GM12875 (cell line): ENCODE measurements at regions not wholly inside any gene's neighbourhood (a gene's known extent, or its start where the extent isn't known, plus 50 kb on each side); places are given as distances from the start of the nearest gene placed in this dataset.
"Not testable (repeated sequence)": the region's sequence is repeated elsewhere in the genome, so short reads cannot be mapped to it uniquely, and the experiment has no call there.

Experiments used
- H3K4me3 ChIP-seq: one replicate; pipeline ENCODE4 v1.5.1; 2011; ENCODE audit warnings: low read depth, low read length, control low read depth
- CTCF ChIP-seq: IDR thresholded peaks from 2 replicates; pipeline ENCODE4 v1.5.1; 2011; ENCODE audit warnings: low read depth, mild to moderate bottlenecking, control low read depth, inconsistent platforms, low read length, moderate library complexity, borderline replicate concordance; ENCODE audit not compliant: insufficient read depth

GRCh38 chr12:131511803-131512561, 198.9 kb upstream of the SFSWAP start:
- no peak overlapping the region for H3K4me3 ChIP-seq
- TF ChIP-seq CTCF = no peak

- TF ChIP-seq CTCF = no peak
Observed at GRCh38 chr12:131513606-131514005, 197.3 kb upstream of the SFSWAP start.

GRCh38 chr12:131520553-131520952, 190.3 kb upstream of the SFSWAP start:
- H3K4me3 ChIP-seq = not testable (repeated sequence)

More at GRCh38 chr12:131513606-131514005, 197.3 kb upstream of the SFSWAP start:
- no peak overlapping the region for H3K4me3 ChIP-seq

GRCh38 chr12:131521326-131521725, 189.6 kb upstream of the SFSWAP start:
- no peak overlapping the region for H3K4me3 ChIP-seq
- no peak for TF ChIP-seq CTCF

GRCh38 chr12:131525795-131526508, 184.9 kb upstream of the SFSWAP start:
- H3K4me3 ChIP-seq = no peak overlapping the region
- TF ChIP-seq CTCF = no peak

GRCh38 chr12:131527092-131527491, 183.8 kb upstream of the SFSWAP start:
- TF ChIP-seq CTCF = no peak
- no peak overlapping the region for H3K4me3 ChIP-seq

- no peak overlapping the region for H3K4me3 ChIP-seq
- TF ChIP-seq CTCF = no peak
Observed at GRCh38 chr12:131527736-131528135, 183.2 kb upstream of the SFSWAP start.
